Hindlimb muscle (tissue), 1 donor: ENCODE measurements at regions not wholly inside any gene's neighbourhood (a gene's known extent, or its start where the extent isn't known, plus 50 kb on each side); places are given as distances from the start of the nearest gene placed in this dataset.
A peak's percentile ranks its signal among the peaks of the same experiment; 100 is the strongest.
"Not testable (repeated sequence)": the region's sequence is repeated elsewhere in the genome, so short reads cannot be mapped to it uniquely, and the experiment has no call there.

Experiments
- DNase-seq: peaks from one replicate; pipeline ENCODE4 v3.0.0-alpha.2; 2013

DNA sequence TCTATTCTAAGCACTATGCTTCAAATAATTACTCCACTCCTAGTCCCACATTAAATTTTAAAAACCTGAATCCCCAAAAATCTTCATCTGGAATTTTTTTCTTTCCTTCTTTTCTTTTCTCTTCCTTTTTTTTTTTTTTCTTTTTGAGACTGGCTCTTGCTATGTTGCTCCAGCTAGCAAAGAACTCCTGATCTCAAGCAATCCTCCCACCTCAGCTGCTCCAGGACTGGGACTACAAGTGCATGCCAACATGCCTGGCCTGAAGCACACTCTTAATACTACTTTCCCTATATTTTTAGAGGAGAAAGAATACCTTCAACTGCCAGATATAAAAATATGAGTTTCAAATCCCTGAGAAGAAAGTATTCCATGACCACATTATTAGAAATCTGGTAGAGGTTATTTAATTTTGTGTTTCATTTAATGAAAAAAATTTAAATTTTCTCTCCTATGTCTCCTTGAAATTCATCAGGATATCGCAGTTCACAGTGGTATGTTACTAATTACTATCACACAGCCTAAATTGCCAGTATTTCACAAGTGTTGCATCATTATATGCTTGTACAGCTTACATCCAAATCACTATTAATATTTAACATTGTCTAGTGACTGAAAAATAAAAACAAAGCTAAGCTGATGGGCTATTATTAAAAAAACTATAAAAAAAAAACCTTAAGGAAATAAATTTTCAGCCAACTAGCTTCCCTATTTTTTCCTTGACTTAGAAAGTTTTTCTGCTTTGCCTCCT lies 227.8 kb downstream of the NAF1 start:
- DNase-seq, result no peak

GRCh38 chr4:162935214-162935613 lies 231.5 kb downstream of the NAF1 start:
- DNase-seq, result no peak

- no peak for DNase-seq
Observed at GRCh38 chr4:162931286-162931685, 235.4 kb downstream of the NAF1 start.

DNA sequence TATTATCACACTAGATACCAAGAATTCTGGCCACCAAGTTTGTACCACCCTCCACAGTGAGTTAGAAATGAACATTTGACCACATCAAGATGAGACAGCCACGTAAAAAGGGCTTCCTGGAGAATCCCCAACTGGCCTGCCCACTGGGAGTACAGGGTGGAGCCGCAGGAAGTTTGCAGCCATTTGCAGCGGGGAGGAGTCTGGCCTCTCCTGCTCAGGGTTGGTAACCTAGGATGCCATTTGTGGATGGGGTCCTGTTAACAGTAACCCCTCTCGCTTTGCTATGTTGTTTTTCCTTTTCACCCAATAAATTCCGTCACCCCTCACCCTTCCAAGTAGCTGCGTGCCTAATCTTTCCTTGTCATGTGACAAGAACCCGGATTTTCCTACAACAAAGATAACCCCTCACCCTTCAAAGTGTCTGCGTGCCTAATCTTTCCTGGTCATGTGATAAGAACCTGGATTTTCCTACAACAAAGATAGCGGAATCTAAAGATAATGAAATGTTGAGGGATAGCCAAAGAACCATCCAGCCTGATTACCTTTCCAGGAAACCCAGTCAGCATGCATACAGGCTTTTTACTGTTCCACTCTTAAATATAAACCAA lies 245.4 kb downstream of the NAF1 start:
- DNase-seq, result no peak

DNA sequence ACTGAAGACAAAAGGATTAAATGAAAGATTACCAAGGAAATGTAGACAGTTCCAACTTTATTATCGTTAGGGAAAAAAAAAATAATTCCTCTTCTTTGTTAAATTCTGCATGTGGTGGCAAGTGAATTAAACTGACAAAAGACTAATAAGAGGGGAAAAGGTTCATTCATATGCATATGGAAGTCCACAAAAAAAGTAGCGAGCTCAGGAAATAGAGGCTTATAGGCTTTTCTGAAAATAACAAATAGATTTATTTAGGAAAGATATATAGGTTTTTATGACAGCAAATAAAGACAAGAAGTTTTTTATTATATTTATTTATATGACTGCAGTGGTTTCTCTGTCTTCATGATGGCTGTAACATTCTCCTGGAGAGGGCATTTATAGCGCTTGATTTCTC lies 246.0 kb downstream of the NAF1 start:
- no peak for DNase-seq

DNA sequence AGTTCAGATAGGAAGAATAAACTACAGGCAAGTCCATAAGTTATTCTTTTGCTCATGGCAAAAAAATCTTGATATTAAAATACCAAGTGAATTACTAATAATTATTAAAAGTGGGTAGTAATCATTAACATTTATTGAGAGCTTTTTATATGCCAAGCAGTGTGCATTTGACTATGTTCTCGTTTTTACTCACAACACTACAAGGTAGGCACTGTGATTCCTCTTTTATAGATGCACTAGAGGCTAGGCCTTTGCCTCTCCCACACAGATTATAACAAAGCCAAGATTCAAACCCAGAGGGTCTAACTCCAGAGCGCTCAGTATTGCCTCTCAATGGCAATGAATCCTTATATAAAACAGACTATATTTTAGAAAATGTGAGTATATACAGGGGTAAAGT lies 254.2 kb downstream of the NAF1 start:
- no peak for DNase-seq

GRCh38 chr4:162911349-162911748 lies 255.3 kb downstream of the NAF1 start:
- DNase-seq, result no peak

DNA sequence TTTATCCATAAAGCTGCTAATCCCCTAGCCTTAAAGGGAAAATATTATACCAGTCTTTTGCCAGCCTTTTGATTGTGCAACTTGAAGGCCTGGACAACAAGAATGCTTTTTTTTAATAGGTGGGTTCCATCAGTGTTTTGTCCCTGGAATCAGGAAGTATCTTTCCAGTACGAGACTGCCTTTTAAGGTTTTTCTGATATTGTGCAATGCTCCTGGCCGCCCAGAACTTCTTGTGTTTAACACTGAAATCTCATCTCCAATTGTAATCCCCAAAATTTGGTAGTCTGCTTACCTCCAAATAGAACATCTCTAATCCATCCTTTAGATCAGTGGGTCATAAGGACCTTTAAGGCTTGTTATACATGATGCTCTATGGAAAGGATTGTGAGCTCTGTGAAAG lies 256.7 kb downstream of the NAF1 start:
- no peak for DNase-seq

GRCh38 chr4:162894387-162894786 lies 272.3 kb downstream of the NAF1 start:
- DNase-seq, result no peak

GRCh38 chr4:162891788-162892707 lies 274.6 kb downstream of the NAF1 start:
- DNase-seq, result peak; percentile 61

- DNase-seq, result no peak
Observed at GRCh38 chr4:162878096-162878495, 288.6 kb downstream of the NAF1 start.

DNA sequence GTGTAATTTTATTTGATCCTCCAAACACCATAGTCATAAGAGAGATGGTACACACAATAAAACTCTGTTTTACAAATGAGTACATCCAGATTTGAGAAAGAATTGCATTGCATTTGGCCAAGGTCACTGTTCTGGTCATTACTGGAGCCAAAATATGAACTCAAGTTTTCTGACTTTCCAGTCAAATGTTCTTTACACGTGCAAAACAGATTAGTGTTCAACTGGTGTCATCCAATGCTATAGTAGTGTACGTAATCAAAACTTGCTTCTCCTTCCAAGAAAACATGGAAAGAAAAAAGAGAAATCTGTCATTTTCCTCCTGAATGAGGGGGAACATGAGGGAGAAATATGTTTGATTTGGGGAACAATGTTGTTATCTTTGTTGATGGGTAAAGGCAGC lies 291.9 kb downstream of the NAF1 start:
- DNase-seq, result peak; percentile 79

DNA sequence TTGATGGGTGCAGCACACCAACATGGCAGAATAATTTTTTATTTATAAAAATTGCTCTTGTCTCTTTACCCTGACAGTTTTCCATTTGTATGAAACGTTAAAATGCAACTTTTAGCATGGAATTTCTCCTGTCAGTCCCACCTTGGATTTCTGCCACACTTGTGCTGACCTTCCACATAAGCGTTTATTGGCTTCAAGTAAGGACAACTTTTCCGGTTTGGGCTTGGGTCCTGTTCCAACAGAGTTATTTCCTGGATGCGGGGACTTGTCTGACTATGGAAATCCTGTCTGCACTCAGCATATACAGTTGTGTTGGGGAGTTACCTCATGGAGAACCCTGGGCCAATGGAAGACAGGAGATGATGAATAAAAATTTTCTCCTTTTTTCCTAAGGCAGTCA lies 294.7 kb downstream of the NAF1 start:
- DNase-seq, result peak; percentile 51

GRCh38 chr4:162869157-162869556 lies 297.5 kb downstream of the NAF1 start:
- no peak for DNase-seq

DNA sequence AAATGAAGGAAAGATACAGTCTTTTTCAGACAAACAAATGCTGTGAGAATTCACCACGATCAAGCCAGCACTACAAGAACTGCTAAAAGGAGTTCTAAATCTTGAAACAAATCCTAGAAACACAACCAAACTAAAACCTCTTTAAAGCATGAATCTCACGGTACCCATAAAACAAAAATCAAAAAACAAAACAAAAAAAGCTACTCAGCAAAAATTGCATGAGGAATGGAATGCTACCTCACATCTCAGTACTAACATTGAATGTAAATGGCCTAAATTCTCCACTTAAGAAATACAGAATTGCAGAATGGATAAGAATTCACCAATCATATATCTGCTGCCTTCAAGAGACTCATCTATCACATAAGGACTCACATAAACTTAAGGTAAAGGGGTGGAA lies 300.1 kb downstream of the NAF1 start:
- DNase-seq, result no peak

DNA sequence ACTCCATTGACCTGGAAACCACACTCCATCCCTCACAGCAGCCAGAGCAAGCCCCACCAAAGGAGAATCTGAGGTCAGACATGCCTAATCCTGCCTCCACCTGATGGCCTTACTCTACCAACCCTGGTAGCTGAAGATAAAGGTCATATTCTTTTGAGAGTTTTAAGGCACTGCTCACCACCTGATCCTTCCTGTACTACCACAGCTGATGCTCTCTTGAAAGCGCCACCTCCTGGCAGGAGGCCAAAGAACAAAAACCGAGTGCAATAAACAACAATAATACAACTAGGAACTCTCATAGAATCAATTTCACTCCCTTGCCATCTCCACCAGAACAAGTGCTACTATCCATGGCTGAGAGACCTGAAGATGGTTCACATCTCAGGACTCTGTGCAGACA lies 301.6 kb downstream of the NAF1 start:
- DNase-seq, result no peak

DNA sequence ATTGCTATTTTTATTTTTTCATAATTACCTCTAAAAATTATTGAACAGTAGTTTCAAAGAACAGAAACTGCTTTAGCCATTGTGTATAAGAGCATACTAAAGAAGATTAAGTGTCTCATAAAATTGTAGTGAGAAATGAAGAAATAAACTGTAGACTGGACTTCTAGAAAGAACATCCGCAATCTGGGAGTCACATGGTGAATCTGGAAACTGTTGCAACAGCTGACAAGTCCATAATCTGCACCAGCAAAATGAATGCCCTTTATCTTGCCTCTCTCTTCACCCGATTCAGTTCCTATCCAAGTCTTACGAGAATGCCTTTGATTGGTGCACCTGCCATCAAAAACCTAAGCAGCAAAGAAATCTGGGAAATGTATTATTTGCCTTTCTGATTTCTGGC lies 312.9 kb downstream of the NAF1 start:
- no peak for DNase-seq

GRCh38 chr4:162852642-162853041 lies 314.0 kb downstream of the NAF1 start:
- DNase-seq, result no peak

- DNase-seq, result not testable (repeated sequence)
Observed at GRCh38 chr4:162851241-162851758, 315.4 kb downstream of the NAF1 start.

DNA sequence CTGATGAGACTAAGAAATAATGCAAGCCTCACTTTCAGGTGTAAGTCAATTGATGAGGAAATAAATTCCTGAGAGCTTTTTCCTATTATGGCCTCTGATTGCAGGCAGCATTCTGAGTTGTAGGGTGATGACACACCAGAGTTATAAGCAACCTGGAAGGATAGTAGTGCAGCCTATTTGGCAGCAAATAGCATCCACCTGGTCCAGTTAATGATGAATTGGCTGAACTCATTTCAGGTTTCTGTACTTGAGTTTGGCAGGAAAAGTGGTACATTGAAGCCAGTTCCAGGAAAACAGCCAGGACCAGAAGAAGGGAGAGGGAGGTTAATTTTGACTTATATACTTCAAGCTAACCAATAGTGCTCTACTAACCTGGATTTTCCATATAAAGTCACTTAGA lies 316.8 kb downstream of the NAF1 start:
- peak; percentile 70 for DNase-seq

GRCh38 chr4:162847945-162848549 lies 318.6 kb downstream of the NAF1 start:
- DNase-seq, result no peak

DNA sequence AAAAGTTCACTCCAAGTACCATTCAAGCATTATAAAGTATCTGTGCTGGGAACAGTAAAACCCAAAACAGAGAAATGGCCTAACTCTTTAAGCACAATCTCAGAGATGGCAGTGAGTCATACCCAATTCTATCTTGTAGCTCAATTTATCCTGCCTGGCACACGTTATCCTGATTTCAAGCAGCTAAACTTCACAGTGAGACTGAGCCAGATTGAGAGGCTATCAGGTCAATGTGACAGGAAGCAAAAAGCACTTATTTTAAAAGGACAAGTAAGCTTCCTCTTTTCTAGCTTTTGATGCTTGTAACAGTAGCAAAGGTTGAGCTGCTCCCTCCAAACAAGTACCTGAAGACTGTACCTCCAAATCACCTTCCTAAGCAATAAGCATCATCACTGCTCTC lies 324.9 kb downstream of the NAF1 start:
- no peak for DNase-seq

- no peak for DNase-seq
Observed at GRCh38 chr4:162839814-162840213, 326.9 kb downstream of the NAF1 start.
